OCI-LY3 (cell line): ENCODE measurements at regions not wholly inside any gene's neighbourhood (a gene's known extent, or its start where the extent isn't known, plus 50 kb on each side); places are given as distances from the start of the nearest gene placed in this dataset.

Experiments
- CTCF ChIP-seq: fragments of 200-600, 300-600 bp; sonication (generic); IDR thresholded peaks from 2 replicates; pipeline ENCODE4 v1.5.1; 2014; ENCODE audit warnings: antibody characterized with exemption, low read length, low read depth
- EZH2phosphoT487 ChIP-seq: fragments of 200-600 bp; shearing (Covaris generic); IDR thresholded peaks from 2 replicates; pipeline ENCODE4 v1.6.1; 2018; ENCODE audit warnings: antibody characterized with exemption, mixed run types, low read depth

DNA sequence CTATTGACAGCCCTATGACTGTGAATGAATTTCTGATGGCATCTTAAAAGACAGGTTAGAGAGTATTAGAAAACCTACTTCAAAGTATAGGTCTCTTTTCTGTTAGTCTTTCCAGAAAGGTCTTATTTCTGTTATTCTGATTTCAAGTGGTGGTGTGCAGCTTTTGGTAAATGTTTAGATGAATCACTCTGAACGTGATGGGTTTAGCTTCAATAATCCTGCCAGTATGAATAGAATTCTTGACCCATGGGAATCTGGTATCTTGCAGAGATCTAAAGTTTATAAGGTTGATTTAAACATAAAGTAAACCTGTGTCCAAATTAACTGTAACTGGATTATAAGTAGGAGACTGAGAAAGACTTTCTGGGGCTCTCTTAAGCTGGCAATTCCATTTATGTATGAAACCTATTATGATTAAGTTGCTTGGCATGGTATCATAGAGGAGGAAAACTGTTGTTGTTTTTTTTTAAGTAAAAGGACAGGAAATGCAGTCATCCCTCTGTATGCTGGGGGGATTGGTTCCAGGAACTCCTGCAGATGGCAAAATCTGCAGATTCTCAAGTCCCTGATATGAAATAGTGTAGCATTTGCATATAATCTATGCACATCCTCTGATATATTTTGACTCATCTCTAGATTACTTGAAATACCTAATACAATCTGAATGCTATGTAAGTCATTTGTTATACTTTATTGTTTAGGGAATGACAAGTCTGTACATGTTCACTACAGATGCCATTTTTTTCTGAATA is 77.0 kb upstream of the ADAMTS19 start:
- TF ChIP-seq CTCF (no peak), EZH2phosphoT487 (no peak)
